ENCODE measurements at regions not wholly inside any gene's neighbourhood (a gene's known extent, or its start where the extent isn't known, plus 50 kb on each side); places are given as distances from the start of the nearest gene placed in this dataset.
A peak's percentile ranks its signal among the peaks of the same experiment; 100 is the strongest.
"Not testable (repeated sequence)": the region's sequence is repeated elsewhere in the genome, so short reads cannot be mapped to it uniquely, and the experiment has no call there.

DNA sequence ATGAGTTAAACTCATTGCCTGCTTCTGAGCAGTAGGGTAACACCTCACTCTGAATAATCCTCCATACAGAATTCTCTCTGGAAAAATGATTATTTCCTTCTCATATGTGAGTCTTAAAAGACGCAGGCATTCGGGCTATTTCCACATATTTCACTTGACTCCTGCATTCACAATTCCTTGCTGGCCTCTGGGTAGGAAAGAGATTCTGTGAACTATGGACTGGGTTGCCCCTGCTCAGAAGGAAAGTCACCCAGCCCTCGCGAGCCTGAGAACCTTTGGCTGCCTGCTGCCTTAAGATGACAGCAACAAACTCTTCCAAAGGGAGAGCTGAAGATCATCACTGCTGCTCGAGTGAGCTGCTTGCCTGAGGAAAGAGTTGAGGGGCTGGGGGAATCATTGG is 216.8 kb downstream of the BAMBI start:
- no peak for DNase-seq (ENCODE audit: low read depth in 2 of 2)

DNA sequence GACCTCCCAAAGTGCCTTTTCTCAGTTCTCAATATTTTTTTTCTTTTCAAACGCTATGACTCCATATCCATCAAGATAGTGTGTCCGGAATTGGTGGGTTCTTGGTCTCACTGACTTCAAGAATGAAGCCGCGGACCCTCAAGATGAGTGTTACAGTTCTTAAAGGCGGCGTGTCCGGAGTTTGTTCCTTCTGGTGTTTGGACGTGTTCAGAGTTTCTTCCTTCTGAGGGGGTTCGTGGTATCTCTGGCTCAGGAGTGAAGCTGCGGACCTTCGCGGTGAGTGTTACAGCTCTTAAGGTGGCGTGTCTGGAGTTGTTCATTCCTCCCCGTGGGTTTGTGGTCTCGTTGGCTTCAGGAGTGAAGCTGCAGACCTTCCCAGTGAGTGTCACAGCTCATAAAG is 218.3 kb downstream of the BAMBI start:
- DNase-seq (ENCODE audit: low read depth in 2 of 2): not testable (repeated sequence)

DNA sequence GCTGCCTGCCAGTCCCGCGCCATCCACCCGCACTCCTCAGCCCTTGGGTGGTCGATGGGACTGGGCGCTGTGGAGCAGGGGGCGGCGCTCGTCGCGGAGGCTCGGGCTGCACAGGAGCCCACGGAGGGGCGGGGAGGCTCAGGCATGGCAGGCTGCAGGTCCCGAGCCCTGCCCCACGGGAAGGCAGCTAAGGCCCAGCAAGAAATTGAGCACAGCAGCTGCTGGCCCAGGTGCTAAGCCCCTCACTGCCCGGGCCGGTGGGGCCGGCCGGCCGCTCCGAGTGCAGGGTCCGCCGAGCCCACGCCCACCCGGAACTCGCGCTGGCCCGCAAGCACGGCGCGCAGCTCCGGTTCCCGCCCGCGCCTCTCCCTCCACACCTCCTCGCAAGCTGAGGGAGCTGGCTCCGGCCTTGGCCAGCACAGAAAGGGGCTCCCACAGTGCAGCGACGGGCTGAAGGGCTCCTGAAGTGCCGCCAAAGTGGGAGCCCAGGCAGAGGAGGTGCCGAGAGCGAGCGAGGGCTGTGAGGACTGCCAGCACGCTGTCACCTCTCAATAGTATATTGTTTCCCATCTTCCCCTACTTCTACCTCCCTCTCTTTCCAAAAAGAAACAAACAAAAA is 219.6 kb downstream of the BAMBI start:
- not testable (repeated sequence) for DNase-seq (ENCODE audit: low read depth in 2 of 2)

DNA sequence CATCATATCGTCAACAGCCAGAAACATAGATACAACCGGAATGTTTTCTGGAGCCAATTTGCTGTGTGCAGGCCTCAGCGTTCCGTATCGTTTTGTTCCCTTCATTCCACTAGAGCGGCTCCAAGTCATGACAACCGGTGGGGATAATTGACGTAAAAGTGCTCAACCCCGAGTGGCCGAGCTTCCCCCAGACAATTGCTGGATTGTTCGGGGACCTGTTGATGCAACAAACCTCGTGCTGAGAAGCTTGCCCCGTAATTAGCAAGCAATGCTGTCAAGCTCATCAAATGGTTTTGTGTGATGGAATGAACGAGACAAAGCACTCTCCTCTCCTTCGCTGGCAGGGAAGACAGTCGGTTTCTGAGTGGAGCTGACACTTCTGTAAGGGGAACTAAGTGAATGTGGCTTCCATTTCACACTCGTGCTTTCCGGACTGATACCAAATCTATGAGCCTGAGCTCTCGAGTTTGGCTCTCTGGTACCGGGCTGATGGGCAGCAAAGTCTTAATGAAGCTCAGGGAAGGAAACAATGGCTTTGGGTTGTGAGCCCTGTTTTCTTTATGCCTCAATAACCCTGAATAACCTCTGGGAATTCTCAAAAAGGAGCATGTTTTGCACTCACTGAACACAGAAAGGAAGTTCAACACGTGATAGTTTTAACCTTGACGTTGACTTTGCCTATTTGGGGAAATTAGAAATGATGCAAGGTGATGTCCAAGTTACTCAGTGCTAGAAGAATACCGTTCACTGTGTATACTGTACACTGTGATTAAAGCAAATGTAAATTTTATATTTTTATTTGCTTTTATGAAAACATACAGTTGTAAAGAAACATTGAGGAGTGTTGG is 220.5 kb downstream of the BAMBI start:
- no peak for DNase-seq (ENCODE audit: low read depth in 2 of 2)

DNA sequence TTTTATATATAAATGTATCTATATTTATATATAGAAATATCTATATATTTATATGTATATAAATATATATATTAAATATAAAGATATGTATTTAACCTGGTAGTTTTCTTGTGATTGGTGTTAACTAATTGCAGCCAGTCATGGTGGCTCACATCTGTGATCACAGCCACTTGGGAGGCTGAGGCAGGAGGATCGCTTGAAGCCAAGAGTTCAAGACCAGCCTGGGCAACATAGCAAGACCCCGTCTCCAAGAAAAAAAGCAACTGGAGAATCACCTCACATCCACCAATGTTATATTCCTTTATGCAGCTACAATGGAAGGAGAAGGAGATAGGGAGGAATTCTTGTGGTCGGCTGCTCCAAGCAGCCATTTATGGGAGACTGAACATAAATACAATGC is 224.9 kb downstream of the BAMBI start:
- no peak for DNase-seq (ENCODE audit: low read depth in 2 of 2)

DNA sequence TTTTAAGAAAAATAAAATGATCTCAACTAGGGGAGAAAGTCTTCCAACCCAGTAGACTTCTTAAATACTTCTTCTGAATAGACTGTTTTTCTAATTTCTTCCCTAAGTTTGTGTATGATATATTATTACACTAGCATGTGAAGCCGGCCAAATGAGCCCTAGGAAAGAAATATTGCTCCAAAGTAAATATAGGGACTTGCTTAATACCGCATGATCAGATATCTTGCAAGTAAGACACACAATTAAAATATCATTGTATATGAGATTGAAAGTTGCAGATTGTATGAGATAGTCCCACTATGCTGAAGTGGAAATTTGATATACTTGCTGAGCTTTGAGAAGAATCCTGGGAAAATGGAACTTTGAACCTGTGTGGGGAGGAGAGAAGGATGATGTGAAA is 225.7 kb downstream of the BAMBI start:
- no peak for DNase-seq (ENCODE audit: low read depth in 2 of 2)

DNA sequence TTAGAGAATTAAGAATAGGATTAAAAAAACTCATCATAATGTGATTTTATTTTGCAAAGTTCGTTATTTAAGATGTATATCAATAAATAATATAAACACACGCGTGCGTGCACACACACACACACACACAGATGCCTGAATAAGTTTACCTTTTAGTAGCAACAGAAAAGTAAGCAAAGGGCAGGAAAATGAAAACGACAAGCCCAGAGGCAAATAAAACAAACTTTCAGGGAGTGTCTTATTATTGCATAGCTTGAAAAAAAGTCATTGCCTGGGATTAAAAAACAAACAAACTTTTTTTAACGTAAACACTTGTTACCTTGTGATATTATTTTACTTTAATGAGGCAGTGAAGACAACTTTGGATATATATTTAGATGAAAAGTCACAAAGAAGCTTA is 226.4 kb downstream of the BAMBI start:
- no peak for DNase-seq (ENCODE audit: low read depth in 2 of 2)

DNA sequence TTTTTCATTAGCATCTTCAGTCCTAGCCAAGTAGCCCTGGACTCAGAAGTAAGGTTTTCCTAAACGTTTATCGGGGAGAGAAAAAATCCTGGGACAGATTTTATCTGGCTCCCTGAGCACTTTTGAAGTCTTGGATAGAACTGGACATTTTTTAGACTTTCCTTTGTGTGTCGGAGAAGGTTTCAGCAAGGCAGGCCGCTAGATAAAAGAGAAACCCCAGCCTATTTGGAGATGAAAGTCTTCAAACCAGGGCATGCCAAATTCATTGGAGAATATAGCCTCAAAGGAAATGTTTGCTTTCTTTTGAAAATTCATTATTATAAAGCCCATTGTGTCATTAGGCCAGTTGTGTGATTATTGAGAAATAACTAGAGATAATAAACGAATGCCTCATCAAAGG is 228.1 kb downstream of the BAMBI start:
- DNase-seq (ENCODE audit: low read depth in 2 of 2): no peak

DNA sequence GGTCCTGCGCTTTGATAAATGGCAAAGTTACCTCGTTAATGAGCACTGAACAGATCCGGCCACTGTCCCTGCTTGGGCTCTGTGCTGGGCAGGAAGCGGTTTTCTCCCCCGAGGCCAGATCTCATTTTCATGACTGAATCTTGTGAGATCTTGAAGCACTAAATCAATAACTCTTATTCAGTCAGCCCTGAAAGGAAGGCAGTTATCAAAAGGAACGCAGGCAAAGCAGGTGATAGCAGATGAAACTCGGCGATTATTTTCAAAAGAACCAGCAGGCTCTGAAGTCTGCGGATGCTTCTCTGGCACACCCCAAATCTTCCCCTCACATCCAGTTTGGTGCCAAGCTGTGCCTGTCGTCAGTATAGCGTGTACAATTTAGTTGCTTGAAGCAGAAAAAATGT is 228.7 kb downstream of the BAMBI start:
- no peak for DNase-seq (ENCODE audit: low read depth in 2 of 2)

DNA sequence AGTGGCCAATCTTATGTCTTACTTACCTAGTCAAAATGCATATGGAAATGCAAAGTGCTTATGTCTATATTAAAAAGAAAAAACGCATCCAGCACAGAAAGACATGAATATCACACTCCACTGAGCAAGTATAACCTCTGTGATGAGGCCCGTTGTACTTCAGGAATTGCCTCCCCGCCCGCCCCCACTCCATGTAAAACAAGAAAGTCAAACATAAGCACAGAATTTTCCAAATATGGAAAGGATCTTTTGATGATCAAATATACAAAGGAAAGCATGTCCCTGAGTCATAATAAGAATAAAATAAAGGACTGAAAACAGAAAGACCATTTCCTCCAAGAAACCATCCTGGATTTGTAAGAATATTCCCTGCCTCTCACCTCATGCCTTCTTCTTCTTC is 229.1 kb downstream of the BAMBI start:
- no peak for DNase-seq (ENCODE audit: low read depth in 2 of 2)

DNA sequence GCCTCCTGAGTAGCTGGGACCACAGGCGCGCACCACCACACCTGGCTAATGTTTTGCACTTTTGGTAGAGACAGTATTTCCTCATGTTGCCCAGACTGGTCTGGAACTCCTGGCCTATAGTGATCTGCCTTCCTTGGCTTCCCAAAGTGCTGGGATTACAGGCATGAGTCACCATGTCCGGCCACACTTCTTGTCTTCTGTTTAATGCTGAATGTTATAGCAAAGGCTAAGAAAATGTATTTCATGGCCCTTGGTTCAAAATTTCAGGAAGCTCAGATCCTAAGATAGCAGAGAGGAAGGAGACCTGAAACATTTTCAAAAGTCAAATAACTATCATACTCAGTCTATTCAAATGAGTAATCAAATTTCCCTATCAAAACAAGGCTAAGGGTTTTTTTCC is 229.6 kb downstream of the BAMBI start:
- DNase-seq (ENCODE audit: low read depth in 2 of 2): peak in 1 of 2 donors; percentile 59

DNA sequence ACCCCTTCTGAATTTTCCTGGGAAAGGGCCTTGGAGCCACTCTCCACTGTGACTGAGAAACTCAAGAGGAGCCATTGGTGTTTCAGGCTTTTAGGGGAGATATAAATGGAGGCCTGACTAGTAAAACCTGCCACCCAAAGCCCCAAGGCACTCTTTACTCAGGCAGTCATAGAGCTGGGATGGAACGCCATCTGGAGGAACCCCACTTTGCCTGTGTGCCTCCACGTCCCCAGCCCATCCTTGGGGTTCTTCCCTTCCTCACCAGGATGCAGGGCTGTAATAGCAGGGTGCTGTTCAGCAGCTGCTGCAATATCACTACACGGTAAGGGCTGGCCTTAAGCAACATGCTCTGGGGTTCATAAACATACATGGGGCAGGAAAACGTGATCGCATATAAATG is 232.6 kb downstream of the BAMBI start:
- DNase-seq (ENCODE audit: low read depth in 2 of 2): no peak

DNA sequence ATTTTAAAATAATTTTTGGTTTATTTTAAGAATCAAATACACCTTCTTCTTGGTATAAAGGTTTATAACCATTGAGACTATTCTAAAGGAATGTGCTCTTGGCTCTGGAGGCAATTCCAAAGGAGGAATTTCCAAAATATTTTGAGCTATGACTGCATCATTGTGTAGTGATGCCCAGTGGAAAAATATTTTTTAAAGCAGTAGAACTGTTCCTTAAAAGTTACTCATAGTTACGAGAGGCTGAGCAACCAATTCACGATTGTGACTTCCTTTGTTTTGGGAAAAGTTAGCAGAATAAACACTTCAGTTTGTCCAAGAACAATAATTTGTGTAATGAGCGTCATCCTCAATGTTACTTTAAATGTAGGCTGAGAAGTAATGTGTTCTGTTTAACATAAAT is 233.6 kb downstream of the BAMBI start:
- peak in 1 of 2 donors; percentile 29 for DNase-seq (ENCODE audit: low read depth in 2 of 2)

DNA sequence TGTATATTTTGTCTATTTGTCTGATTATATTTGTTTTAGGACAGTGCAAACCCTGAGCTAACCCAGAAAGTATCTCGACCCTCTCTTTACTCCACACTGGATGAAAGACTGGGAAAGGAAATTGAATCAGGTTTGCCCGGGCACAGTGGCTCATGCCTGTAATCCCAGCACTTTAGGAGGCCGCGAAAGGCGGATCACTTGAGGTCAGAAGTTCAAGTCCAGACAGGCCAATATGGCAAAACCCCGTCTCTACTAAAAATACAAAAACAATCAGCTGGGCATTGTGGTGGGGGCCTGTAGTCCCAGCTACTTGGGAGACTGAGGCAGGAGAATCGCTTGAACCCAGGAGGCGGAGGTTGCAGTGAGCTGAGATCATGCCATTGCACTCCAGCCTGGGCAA is 234.2 kb downstream of the BAMBI start:
- DNase-seq (ENCODE audit: low read depth in 2 of 2): not testable (repeated sequence)

DNA sequence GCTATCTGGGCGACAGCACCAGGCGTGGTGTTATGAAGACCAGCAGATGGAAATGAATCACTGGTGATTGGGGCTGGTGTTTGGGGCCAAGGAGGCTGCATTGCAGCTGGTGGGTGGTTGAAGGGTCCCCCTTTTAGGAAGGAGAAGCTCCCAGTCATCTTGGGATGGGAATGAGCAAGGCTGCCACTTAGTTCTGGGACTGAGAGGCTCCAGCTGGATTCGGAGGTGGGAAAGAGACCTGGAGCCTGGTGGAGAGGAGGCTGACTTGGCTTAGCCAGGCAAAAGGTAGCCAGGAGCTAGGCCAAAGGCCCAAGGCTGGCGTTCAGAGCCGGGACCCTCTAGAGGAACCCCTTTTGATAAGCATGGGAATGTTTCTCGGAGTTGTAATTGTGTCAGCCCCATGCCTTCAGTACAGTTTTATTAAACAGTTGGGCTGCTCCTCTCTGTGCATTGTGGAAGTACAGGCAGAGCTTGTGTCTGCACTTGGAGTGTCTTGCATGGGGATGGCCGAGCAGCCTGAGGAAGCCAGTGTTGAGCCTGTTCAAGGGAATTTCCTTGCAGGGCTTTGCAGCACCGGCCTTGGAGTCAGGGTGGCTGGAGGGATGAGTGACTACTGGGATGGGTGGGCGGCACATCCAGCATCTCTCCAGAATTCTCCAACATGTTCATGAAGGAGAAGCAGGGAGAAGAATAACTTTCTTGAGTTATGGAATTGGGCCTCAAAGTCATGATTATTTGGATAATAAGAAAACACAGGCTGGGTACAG is 234.9 kb downstream of the BAMBI start:
- DNase-seq (ENCODE audit: low read depth in 2 of 2): no peak

DNA sequence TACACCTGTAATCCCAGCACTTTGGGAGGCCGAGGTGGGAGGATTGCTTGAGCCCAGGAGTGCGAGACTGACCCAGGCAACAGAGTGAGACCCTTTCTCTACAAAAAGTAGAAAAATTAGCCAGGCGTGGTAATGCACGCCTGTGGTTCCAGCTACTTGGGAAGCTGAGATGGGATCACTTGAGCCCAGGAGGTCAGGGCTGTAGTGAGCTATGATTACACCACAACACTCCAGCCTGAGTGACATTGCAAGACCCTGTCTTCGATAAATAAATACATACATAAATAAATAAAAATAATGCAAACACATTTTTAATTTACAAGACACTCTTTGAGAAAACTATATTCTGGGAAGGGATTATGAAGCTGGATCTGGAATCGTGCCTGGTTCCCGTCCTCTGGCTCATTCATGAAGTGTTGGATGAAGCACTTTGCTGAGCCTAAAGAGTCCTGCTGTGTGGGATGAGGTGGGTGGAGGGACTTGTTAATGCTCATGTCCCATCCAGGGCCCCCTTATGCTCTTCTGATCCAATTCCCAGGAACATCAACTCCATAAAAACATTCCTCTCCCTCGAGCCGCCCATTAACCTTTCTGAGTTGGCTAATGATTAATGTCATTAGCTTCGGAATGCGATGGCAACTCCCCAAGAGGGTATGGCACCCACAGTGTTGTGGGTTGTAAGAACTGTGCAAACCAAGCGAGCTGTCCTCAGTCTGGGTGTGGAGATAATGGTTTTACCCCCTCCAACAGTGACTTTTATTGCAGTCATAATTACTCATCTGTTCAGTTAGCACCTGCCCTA is 236.3 kb downstream of the BAMBI start:
- no peak for DNase-seq (ENCODE audit: low read depth in 2 of 2)

DNA sequence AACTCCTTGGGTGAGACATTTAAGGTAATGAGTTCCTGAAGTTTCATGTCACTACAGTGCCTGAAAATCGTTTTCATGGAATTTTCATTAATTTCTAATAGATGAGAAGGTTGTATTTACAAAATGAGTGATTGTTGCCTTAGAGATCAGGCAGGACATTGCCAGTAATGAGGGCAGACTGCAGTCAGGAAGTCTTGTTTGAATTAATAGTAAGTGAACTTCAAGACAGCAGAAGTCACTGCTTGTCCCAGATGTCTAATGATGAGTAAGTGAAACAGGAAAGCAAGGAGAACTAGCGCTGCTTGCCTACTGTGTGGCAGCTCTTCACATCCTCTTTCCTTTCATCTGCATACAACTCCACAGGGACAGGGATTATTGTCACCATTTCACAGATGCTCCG is 237.4 kb downstream of the BAMBI start:
- DNase-seq (ENCODE audit: low read depth in 2 of 2): peak in 1 of 2 donors; percentile 5

DNA sequence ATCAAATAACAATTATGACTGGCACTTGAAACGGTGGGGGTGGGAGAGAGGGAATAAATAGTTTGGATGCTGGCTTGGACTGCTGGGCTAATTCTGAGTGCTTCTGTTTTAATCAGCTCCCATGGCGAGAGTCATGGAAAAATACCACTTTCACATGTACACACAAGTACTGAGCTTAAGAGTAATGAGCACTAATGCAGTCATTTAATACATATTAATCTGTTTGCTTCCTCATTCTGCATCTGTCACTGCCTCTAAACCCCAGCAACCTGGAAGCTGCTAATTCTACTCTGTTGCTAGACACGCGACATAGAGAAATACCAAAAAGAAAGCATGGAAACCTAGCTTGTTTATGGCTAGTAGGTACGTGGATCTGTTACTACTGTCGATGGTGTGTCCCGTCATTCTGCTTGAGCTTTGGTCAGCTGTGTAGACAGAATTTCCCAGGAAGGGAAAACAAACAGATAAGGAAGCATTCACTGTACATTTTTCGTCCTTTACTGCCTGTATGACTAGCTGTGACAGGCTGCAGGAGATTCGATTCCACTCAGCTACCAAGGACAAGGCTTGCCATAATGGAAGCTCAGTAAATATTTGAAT is 238.8 kb downstream of the BAMBI start:
- DNase-seq (ENCODE audit: low read depth in 2 of 2): no peak

DNA sequence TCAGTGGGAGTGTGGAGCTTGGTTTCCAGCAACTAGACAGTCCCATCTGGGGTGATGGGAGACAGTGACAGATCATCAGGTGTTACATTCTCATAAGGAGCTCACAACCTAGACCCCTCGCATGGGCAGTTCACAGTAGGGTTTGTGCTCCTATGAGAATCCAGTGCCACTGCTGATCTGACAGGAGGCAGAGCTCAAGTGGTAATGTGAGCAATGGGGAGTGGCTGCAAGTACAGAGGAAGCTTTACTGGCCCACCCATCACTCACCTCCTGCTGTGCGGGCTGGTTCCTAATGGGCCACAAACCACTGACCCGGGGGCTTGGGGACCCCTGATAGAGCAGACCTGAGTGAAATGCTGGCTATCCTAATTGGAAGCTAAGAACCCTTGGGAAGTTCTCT is 242.8 kb downstream of the BAMBI start:
- no peak for DNase-seq (ENCODE audit: low read depth in 2 of 2)

DNA sequence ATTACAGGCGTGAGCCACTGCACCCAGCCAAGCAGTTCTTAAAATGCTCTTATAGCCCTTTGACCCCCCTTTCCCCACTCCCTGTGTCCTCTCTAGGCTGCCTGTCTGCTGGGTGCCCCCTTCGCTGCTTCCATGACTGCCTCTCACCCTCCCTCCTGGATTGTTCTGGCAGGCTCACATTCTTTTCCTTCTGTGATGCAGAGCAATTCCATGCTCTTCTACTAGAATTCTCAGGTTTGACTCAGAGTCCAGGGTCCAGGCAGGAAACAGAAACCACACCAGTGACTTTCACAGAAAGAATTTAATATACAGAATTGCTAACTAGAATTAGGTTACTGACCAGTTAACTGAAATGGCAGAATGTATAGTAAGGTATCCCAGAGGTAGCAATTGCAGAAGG is 244.8 kb downstream of the BAMBI start:
- DNase-seq (ENCODE audit: low read depth in 2 of 2): no peak

DNA sequence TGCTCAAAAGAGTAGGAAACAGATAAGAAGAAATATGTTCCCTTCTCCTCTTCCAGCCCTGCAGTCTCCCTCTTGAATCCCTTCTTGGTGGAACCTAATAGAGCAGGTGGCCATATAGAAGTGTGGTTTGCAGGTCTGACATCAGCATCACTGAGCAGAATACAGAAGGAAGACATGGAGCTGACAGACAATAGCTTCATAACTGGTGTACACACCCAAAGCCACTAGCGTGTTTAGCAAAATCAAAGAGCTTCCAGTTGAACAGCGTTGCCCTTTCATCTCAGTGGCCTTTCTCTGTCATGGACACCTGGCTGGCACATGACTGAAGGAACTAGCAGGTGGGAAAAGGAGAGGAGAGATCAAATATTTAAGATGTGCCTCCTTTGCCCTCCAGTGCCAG is 245.5 kb downstream of the BAMBI start:
- no peak for DNase-seq (ENCODE audit: low read depth in 2 of 2)
